ENCODE measurements at regions not wholly inside any gene's neighbourhood (a gene's known extent, or its start where the extent isn't known, plus 50 kb on each side); places are given as distances from the start of the nearest gene placed in this dataset.

GRCh38 chr3:113063126-113063894, 72.5 kb downstream of the GTPBP8 start:
- TF ChIP-seq, protein P1, sequence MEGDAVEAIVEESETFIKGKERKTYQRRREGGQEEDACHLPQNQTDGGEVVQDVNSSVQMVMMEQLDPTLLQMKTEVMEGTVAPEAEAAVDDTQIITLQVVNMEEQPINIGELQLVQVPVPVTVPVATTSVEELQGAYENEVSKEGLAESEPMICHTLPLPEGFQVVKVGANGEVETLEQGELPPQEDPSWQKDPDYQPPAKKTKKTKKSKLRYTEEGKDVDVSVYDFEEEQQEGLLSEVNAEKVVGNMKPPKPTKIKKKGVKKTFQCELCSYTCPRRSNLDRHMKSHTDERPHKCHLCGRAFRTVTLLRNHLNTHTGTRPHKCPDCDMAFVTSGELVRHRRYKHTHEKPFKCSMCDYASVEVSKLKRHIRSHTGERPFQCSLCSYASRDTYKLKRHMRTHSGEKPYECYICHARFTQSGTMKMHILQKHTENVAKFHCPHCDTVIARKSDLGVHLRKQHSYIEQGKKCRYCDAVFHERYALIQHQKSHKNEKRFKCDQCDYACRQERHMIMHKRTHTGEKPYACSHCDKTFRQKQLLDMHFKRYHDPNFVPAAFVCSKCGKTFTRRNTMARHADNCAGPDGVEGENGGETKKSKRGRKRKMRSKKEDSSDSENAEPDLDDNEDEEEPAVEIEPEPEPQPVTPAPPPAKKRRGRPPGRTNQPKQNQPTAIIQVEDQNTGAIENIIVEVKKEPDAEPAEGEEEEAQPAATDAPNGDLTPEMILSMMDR (IDR thresholded peaks at IDR 0.05; ENCODE audit: borderline replicate concordance, extremely low read depth, insufficient read depth), result no peak
- DNase-seq (no peak), FAIRE-seq (no peak)
- intact Hi-C loops (cut with DNase I), result no loop called here
- Histone ChIP-seq H3K9me3 (ENCODE audit: control insufficient read depth in 2 of 3, insufficient read depth in 1 of 3, low read length in 3 of 3) (no peaks in the 10 kb centered on the region), H3K27me3 (ENCODE audit: control insufficient read depth, insufficient read depth, low read length) (no peaks in the 10 kb centered on the region), H3K4me1 (ENCODE audit: control insufficient read depth in 2 of 3, insufficient read depth in 2 of 3, low read depth in 1 of 3, low read length in 3 of 3) (no peaks in the 10 kb centered on the region), H3K36me3 (ENCODE audit: control insufficient read depth in 2 of 3, insufficient read depth in 3 of 3, low read length in 3 of 3) (no peaks in the 10 kb centered on the region), H3K9ac (ENCODE audit: low read length in 3 of 3) (no peak overlapping the region), H3K27ac (ENCODE audit: low read depth in 2 of 2, low read length in 2 of 2) (no peak overlapping the region), H3K4me3 (ENCODE audit: low read length in 3 of 3) (no peak overlapping the region)

- FAIRE-seq, result no peak
- no peaks in the 10 kb centered on the region for H3K9me3 ChIP-seq (ENCODE audit: control insufficient read depth in 2 of 3, insufficient read depth in 1 of 3, low read length in 3 of 3)
- no peak overlapping the region for H3K4me3 ChIP-seq (ENCODE audit: low read length in 3 of 3)
- TF ChIP-seq, protein P1 (IDR thresholded peaks at IDR 0.05; ENCODE audit: borderline replicate concordance, extremely low read depth, insufficient read depth), result no peak
- no peak for DNase-seq
- no peaks in the 10 kb centered on the region for H3K36me3 ChIP-seq (ENCODE audit: control insufficient read depth in 2 of 3, insufficient read depth in 3 of 3, low read length in 3 of 3)
- no peaks in the 10 kb centered on the region for H3K27me3 ChIP-seq (ENCODE audit: control insufficient read depth, insufficient read depth, low read length)
- intact Hi-C loops (cut with DNase I), result no loop called here
- no peak overlapping the region for H3K27ac ChIP-seq (ENCODE audit: low read depth in 2 of 2, low read length in 2 of 2)
- H3K4me1 ChIP-seq (ENCODE audit: control insufficient read depth in 2 of 3, insufficient read depth in 2 of 3, low read depth in 1 of 3, low read length in 3 of 3), result no peaks in the 10 kb centered on the region
- no peak overlapping the region for H3K9ac ChIP-seq (ENCODE audit: low read length in 3 of 3)
Measured at GRCh38 chr3:113064183-113064582, 73.4 kb downstream of the GTPBP8 start.

- DNase-seq (no peak), FAIRE-seq (no peak)
- H3K4me1 ChIP-seq (ENCODE audit: control insufficient read depth in 2 of 3, insufficient read depth in 2 of 3, low read depth in 1 of 3, low read length in 3 of 3), result no peaks in the 10 kb centered on the region
- H3K36me3 ChIP-seq (ENCODE audit: control insufficient read depth in 2 of 3, insufficient read depth in 3 of 3, low read length in 3 of 3), result no peaks in the 10 kb centered on the region
- intact Hi-C loops (cut with DNase I), result no loop called here
- H3K27ac ChIP-seq (ENCODE audit: low read depth in 2 of 2, low read length in 2 of 2), result no peak overlapping the region
- no peak overlapping the region for H3K9ac ChIP-seq (ENCODE audit: low read length in 3 of 3)
- no peak overlapping the region for H3K4me3 ChIP-seq (ENCODE audit: low read length in 3 of 3)
- TF ChIP-seq, protein P1 (IDR thresholded peaks at IDR 0.05; ENCODE audit: borderline replicate concordance, extremely low read depth, insufficient read depth), result no peak
- no peaks in the 10 kb centered on the region for H3K9me3 ChIP-seq (ENCODE audit: control insufficient read depth in 2 of 3, insufficient read depth in 1 of 3, low read length in 3 of 3)
- H3K27me3 ChIP-seq (ENCODE audit: control insufficient read depth, insufficient read depth, low read length), result no peaks in the 10 kb centered on the region
Measured at GRCh38 chr3:113065336-113065735, 74.6 kb downstream of the GTPBP8 start.
